Naive thymus-derived CD4-positive, alpha-beta T cell (primary cell): ENCODE measurements at regions not wholly inside any gene's neighbourhood (a gene's known extent, or its start where the extent isn't known, plus 50 kb on each side); places are given as distances from the start of the nearest gene placed in this dataset.

ENCODE experiments used
- ATAC-seq: fragments of 150-1000 bp; cut with Tn5 transposase; 2 replicates; pipeline ENCODE4 v1.10.0; 2021; ENCODE audit warnings: mild to moderate bottlenecking, moderate library complexity
- CTCF ChIA-PET: fragments of 350-600 bp; sonication (Branson Sonifier 250); formaldehyde crosslinking; loops from one replicate; lab custom pipeline; 2021; ENCODE audit warnings: antibody characterized with exemption; lab: Charles Lee
- POLR2A ChIA-PET: fragments of 350-600 bp; sonication (Branson Sonifier 250); formaldehyde crosslinking; loops from one replicate; lab custom pipeline; 2021; ENCODE audit warnings: antibody characterized with exemption, inconsistent platforms; lab: Charles Lee
- DNase-seq, 9 donors: peaks; one replicate each; pipeline versions ENCODE4 v3.0.0 to v3.0.0-alpha.2; 2020 to 2022; ENCODE audit warnings: mixed read lengths in 1 of 9
- H3K27ac ChIP-seq: one replicate; pipeline ENCODE4 v1.7.0; 2013; ENCODE audit warnings: mild to moderate bottlenecking, low read depth, low read length, moderate library complexity
- H3K27me3 ChIP-seq, 2 donors: one replicate each; pipeline ENCODE4 v1.7.0; 2013; ENCODE audit warnings: low read length in 2 of 2, mild to moderate bottlenecking in 2 of 2, moderate library complexity in 2 of 2; ENCODE audit not compliant: control insufficient read depth in 2 of 2, insufficient read depth in 2 of 2
- H3K36me3 ChIP-seq, 3 experiments: 1 replicate in 2 of 3; 2 replicates in 1 of 3; pipeline ENCODE4 v1.7.0; 2013; ENCODE audit warnings: low read length in 3 of 3, mild to moderate bottlenecking in 3 of 3, moderate library complexity in 1 of 3; ENCODE audit not compliant: insufficient read depth in 3 of 3, control insufficient read depth in 2 of 3
- H3K4me1 ChIP-seq, 2 donors: one replicate each; pipeline ENCODE4 v1.7.0; 2013; ENCODE audit warnings: low read length in 2 of 2, mild to moderate bottlenecking in 2 of 2, moderate library complexity in 1 of 2; ENCODE audit not compliant: control insufficient read depth in 2 of 2, insufficient read depth in 2 of 2
- H3K4me3 ChIP-seq: 2 replicates; pipeline ENCODE4 v1.7.0; 2013; ENCODE audit warnings: mild to moderate bottlenecking, low read length
- H3K9me3 ChIP-seq, 3 experiments: 1 replicate in 2 of 3; 2 replicates in 1 of 3; pipeline ENCODE4 v1.7.0; 2013; ENCODE audit warnings: low read length in 3 of 3; ENCODE audit not compliant: control insufficient read depth in 2 of 3
- H3K27ac Mint-ChIP-seq, 9 donors: one replicate each; pipeline ENCODE4 v1.8.0; 2020 to 2022; ENCODE audit warnings: mixed read lengths in 9 of 9, mild to moderate bottlenecking in 8 of 9, moderate library complexity in 5 of 9, inconsistent platforms in 2 of 9
- H3K27me3 Mint-ChIP-seq, 5 donors: one replicate each; pipeline ENCODE4 v1.8.0; 2021 to 2022; ENCODE audit warnings: mixed read lengths in 5 of 5, mild to moderate bottlenecking in 1 of 5
- H3K36me3 Mint-ChIP-seq, 5 donors: one replicate each; pipeline ENCODE4 v1.8.0; 2020 to 2022; ENCODE audit warnings: mixed read lengths in 5 of 5, mild to moderate bottlenecking in 3 of 5, inconsistent platforms in 1 of 5
- H3K4me1 Mint-ChIP-seq, 7 donors: one replicate each; pipeline ENCODE4 v1.8.0; 2020 to 2022; ENCODE audit warnings: mixed read lengths in 7 of 7, mild to moderate bottlenecking in 3 of 7, inconsistent platforms in 1 of 7
- H3K4me3 Mint-ChIP-seq, 10 donors: one replicate each; pipeline ENCODE4 v1.8.0; 2020 to 2022; ENCODE audit warnings: mild to moderate bottlenecking in 10 of 10, mixed read lengths in 10 of 10, moderate library complexity in 6 of 10, inconsistent platforms in 2 of 10
- H3K9me3 Mint-ChIP-seq, 11 donors: one replicate each; pipeline ENCODE4 v1.8.0; 2020 to 2022; ENCODE audit warnings: mixed read lengths in 11 of 11, mild to moderate bottlenecking in 4 of 11, inconsistent platforms in 1 of 11, moderate library complexity in 1 of 11
- intact Hi-C, 2 donors: fragments of 100-400 bp; cut with micrococcal nuclease; formaldehyde crosslinking; loops; one replicate each; pipeline ENCODE4 v1.15.1; 2023

DNA sequence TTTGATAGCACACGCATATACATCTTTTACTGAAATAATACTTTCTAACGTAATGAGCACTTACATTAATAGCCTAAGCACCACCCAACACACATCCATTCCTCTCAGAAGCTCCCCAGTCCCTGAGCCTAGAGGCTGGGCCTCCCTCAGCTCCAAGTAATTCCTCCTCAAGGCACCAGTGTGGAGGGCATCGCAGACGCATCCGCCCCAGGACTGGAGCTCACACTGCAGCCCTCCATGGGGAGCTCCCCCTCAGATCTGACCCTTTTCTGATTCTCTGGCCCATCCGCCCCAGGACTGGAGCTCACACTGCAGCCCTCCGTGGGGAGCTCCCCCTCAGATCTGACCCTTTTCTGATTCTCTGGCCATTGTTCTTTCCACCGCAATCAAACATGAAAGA lies 60.4 kb upstream of the SNTG2 start:
- Mint-ChIP-seq H3K27ac (no peak overlapping the region), H3K9me3 (peaks cover 0 to 9% (median 2%) of the 10 kb centered on the region in 11 donors), H3K4me1 (peaks cover 0 to 13% (median 0%) of the 10 kb centered on the region in 7 donors), H3K27me3 (peaks cover 11 to 48% (median 20%) of the 10 kb centered on the region in 5 donors), H3K4me3 (no peak overlapping the region), H3K36me3 (no peaks in the 10 kb centered on the region)
- ATAC-seq (no peak), DNase-seq (no peak)
- Histone ChIP-seq H3K27me3 (peaks cover 0 to 8% of the 10 kb centered on the region in 2 donors), H3K4me3 (no peak overlapping the region), H3K4me1 (no peaks in the 10 kb centered on the region), H3K9me3 (no peaks in the 10 kb centered on the region), H3K27ac (no peak overlapping the region), H3K36me3 (no peaks in the 10 kb centered on the region)
- POLR2A ChIA-PET, result no interaction called here
- CTCF ChIA-PET, result no interaction called here
- intact Hi-C loops, result no loop called here

DNA sequence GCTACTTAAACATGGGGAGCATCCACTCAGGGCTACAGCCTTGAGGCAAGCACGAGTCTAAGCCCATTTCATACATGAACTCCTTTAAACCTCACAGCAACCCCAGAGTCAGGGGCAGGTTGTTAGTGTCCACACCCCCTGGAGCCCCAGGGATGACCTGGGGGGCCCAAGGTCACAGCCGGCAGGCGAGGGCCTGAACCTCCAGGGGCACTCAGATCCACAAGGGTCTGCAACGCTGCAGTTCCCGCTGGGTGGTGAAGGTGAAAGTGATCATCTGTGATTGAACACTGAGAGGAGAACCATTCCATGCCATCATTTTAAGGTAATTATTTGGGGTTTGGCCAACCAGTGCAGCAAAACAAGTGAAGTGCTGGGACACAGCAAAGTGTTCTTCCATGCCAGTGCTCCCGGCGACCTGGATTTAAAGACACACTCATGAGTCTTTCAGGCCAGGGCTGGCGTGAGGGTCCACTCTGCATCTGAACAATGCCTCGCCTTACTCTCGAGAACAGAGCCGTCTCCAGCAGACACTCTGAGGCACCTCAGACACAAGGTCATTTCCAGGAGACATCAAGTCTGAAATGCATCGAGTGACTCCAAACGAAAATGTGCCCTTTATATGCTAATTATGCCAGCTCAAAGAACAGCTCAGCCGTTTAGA lies 61.6 kb upstream of the SNTG2 start:
- CTCF ChIA-PET, result no interaction called here
- H3K4me3 ChIP-seq, result no peak overlapping the region
- no peaks in the 10 kb centered on the region for H3K9me3 ChIP-seq
- H3K27me3 Mint-ChIP-seq, result peaks cover 8 to 59% (median 28%) of the 10 kb centered on the region in 5 donors
- no peak for ATAC-seq
- H3K27me3 ChIP-seq, result peaks cover 0 to 8% of the 10 kb centered on the region in 2 donors
- H3K9me3 Mint-ChIP-seq, result no peaks in the 10 kb centered on the region
- DNase-seq, result no peak
- no peak overlapping the region for H3K27ac Mint-ChIP-seq
- H3K4me1 ChIP-seq, result no peaks in the 10 kb centered on the region
- H3K36me3 Mint-ChIP-seq, result no peaks in the 10 kb centered on the region
- no peak overlapping the region for H3K4me3 Mint-ChIP-seq
- peaks cover 0 to 13% (median 0%) of the 10 kb centered on the region in 7 donors for H3K4me1 Mint-ChIP-seq
- no peak overlapping the region for H3K27ac ChIP-seq
- H3K36me3 ChIP-seq, result no peaks in the 10 kb centered on the region
- intact Hi-C loops, result no loop called here
- POLR2A ChIA-PET, result no interaction called here

DNA sequence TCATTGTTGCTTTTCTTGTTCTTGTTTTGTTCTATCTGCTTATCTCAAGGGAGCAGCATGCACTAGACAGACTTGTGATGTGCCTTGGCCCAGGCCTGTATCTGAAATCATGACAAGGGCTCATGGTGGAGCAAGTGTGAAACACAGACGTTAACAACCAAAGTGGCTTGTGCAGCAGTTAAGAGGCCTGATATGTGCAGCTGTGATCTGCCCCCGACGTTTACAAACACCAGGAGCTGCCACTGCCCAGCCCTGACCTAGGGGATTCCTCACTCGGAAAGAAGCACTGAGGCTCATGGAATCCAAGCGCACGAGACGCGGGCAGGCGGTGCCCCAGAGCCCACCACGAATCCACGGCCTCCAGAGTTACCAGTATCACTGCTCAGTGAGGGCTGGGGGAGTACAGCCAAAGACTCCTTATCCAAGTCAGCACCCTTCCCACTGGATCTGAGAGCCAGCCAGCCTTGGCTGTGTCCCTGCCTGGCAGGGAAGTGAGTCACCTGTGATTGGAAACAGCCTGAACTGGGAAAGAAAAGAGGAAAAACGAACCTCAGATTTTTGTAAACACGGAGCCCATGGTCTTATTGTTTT lies 62.3 kb upstream of the SNTG2 start:
- intact Hi-C loops, result no loop called here
- no peak overlapping the region for H3K27ac Mint-ChIP-seq
- Histone ChIP-seq H3K4me3 (no peak overlapping the region), H3K9me3 (no peaks in the 10 kb centered on the region), H3K27ac (no peak overlapping the region), H3K27me3 (peaks cover 0 to 8% of the 10 kb centered on the region in 2 donors), H3K36me3 (no peaks in the 10 kb centered on the region), H3K4me1 (no peaks in the 10 kb centered on the region)
- ChIA-PET POLR2A (no interaction called here), CTCF (no interaction called here)
- H3K36me3 Mint-ChIP-seq, result no peaks in the 10 kb centered on the region
- DNase-seq (no peak), ATAC-seq (no peak)
- peaks cover 0 to 13% (median 0%) of the 10 kb centered on the region in 7 donors for H3K4me1 Mint-ChIP-seq
- no peak overlapping the region for H3K4me3 Mint-ChIP-seq
- H3K9me3 Mint-ChIP-seq, result no peaks in the 10 kb centered on the region
- peaks cover 9 to 67% (median 28%) of the 10 kb centered on the region in 5 donors for H3K27me3 Mint-ChIP-seq

DNA sequence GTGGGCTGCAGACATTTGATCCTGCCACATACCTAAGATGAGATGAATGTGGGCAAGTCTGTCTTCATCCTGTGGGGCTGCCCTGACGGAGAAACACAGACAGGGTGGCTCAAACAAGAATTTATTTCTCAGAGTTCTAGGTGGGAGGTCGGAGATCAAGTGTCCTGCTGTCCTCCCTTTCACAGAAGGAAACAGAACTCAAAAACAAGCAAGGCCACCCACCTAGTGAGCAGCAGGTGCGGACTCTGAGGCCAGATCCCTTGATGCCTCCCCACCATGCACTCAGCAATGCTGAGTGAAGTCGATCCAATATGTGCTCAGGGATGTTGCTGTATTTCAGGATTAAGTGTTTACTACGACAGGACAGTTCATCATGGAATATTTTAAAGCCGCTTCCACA lies 63.0 kb upstream of the SNTG2 start:
- DNase-seq (no peak), ATAC-seq (no peak)
- peaks cover 0 to 11% (median 0%) of the 10 kb centered on the region in 7 donors for H3K4me1 Mint-ChIP-seq
- no peaks in the 10 kb centered on the region for H3K9me3 ChIP-seq
- no peak overlapping the region for H3K27ac Mint-ChIP-seq
- no peaks in the 10 kb centered on the region for H3K4me1 ChIP-seq
- intact Hi-C loops, result no loop called here
- no peak overlapping the region for H3K4me3 ChIP-seq
- no peaks in the 10 kb centered on the region for H3K9me3 Mint-ChIP-seq
- H3K27me3 ChIP-seq, result peaks cover 0 to 8% of the 10 kb centered on the region in 2 donors
- H3K36me3 ChIP-seq, result no peaks in the 10 kb centered on the region
- CTCF ChIA-PET, result no interaction called here
- no peaks in the 10 kb centered on the region for H3K36me3 Mint-ChIP-seq
- peaks cover 6 to 68% (median 31%) of the 10 kb centered on the region in 5 donors for H3K27me3 Mint-ChIP-seq
- H3K4me3 Mint-ChIP-seq, result no peak overlapping the region
- H3K27ac ChIP-seq, result no peak overlapping the region
- POLR2A ChIA-PET, result no interaction called here

DNA sequence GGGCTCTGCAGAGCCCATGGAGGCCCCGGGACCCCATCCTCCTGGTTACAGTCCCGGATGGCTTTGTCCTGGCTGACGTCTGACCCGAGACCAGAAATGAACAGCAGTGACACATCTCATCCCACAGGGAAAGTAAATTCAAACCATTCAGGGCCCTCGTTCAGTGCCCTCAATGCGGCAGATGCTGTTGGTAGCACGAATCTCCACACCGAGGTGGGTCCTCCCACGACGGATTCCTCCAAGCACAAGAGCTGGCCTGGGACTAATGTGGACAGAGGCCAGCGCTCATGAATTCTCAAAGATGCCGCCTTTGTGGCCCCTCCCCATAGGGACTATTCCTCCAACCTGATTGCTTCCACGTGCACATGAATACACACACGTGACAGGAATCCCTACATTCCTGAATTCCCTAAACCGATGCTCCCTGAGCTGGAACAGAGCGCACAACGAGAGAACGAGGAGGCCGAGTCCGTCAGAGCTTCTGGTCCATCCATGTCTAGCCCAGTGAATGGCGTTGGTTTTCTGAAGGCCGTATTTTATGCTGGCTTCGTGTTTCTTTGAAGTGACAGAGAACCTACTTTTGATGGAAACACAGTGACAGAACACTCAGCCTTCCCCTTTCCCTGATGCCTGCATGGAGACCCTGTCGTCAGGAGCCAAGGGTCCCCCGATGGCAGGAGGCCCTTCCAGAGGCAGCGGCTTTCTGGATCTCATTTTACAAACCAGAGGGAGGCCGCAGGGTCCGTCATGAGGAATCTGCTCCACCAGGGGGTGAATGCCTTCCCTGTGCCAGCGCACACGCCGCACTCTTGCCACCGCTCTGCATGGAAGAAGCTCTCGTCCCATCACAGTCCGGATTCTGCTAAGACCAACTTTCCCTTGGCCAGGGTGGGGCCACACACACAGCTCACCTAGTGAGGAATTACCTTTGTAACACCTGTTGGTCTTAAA lies 64.3 kb upstream of the SNTG2 start:
- H3K36me3 ChIP-seq, result no peaks in the 10 kb centered on the region
- no peaks in the 10 kb centered on the region for H3K9me3 Mint-ChIP-seq
- H3K27me3 ChIP-seq, result no peaks in the 10 kb centered on the region
- no peaks in the 10 kb centered on the region for H3K9me3 ChIP-seq
- H3K4me3 Mint-ChIP-seq, result no peak overlapping the region
- no peaks in the 10 kb centered on the region for H3K36me3 Mint-ChIP-seq
- H3K27me3 Mint-ChIP-seq, result peaks cover 10 to 64% (median 24%) of the 10 kb centered on the region in 5 donors
- H3K27ac Mint-ChIP-seq, result no peak overlapping the region
- H3K4me1 Mint-ChIP-seq, result peaks cover 0 to 1% (median 0%) of the 10 kb centered on the region in 7 donors
- ATAC-seq, result no peak
- ChIA-PET POLR2A (no interaction called here), CTCF (no interaction called here)
- H3K4me3 ChIP-seq, result no peak overlapping the region
- no peaks in the 10 kb centered on the region for H3K4me1 ChIP-seq
- no peak overlapping the region for H3K27ac ChIP-seq
- no peak for DNase-seq
- intact Hi-C loops, result no loop called here

DNA sequence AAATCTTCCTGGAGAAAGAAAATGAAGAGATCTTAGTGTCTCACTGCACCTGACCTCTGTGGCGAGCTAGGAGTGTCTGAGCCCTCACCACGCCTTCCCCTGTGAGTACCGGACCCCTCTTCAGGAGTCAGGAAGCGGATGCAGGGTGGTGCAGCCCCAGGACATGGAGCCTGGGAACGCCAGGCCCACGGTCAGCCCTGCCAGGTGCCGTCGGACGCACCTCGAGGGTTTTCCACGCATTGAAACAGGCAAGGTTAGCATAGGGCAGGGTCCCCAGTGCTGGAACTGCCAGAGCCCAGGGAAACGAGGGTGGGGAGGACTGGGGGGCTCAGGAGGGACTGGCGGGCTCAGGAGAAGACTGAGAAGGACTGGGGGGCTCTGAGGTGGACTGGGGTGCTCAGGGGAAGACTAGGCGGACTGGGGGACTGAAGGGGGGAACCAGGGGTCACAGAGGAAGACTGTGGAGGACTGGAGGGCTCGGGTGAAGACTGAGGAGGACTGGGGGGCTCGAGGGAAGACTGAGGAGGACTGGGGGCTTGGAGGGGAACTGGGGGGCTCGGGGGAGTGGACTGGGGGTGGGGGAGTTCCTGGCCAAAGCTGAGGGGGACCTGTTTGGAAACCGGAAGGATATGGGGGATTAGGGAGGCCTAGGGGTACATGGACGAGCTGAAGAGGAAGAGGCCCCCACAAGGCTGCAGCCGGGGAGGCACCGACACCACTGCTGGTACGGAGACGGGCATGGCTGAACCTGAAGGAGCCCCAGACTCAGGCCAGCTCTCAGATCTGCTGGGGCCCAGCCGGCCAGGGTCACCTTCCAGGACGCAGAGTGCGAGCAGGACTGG lies 65.2 kb upstream of the SNTG2 start:
- peaks cover 0 to 1% (median 0%) of the 10 kb centered on the region in 7 donors for H3K4me1 Mint-ChIP-seq
- H3K27ac ChIP-seq, result no peak overlapping the region
- no peaks in the 10 kb centered on the region for H3K36me3 Mint-ChIP-seq
- peak overlapping the region in 1 of 9 donors; percentile 20 for H3K27ac Mint-ChIP-seq
- H3K9me3 Mint-ChIP-seq, result no peaks in the 10 kb centered on the region
- ChIA-PET POLR2A (no interaction called here), CTCF (no interaction called here)
- DNase-seq (no peak), ATAC-seq (no peak)
- H3K9me3 ChIP-seq, result no peaks in the 10 kb centered on the region
- no peaks in the 10 kb centered on the region for H3K4me1 ChIP-seq
- no peak overlapping the region for H3K4me3 Mint-ChIP-seq
- no peaks in the 10 kb centered on the region for H3K27me3 ChIP-seq
- H3K4me3 ChIP-seq, result no peak overlapping the region
- H3K36me3 ChIP-seq, result no peaks in the 10 kb centered on the region
- H3K27me3 Mint-ChIP-seq, result peaks cover 10 to 66% (median 20%) of the 10 kb centered on the region in 5 donors
- intact Hi-C loops, result no loop called here
